Neural progenitor cell (in vitro differentiated cells): ENCODE measurements at regions not wholly inside any gene's neighbourhood (a gene's known extent, or its start where the extent isn't known, plus 50 kb on each side); places are given as distances from the start of the nearest gene placed in this dataset.
"Not testable (repeated sequence)": the region's sequence is repeated elsewhere in the genome, so short reads cannot be mapped to it uniquely, and the experiment has no call there.

Experiments
- EZH2 ChIP-seq: fragments of 200-600 bp; sonication (generic); IDR thresholded peaks from 2 replicates; pipeline ENCODE4 v1.6.1; 2017; ENCODE audit warnings: antibody characterized with exemption, mild to moderate bottlenecking, moderate library complexity
- EZH2phosphoT487 ChIP-seq: fragments of 200-600 bp; sonication (generic); IDR thresholded peaks from 2 replicates; pipeline ENCODE4 v1.6.1; 2017; ENCODE audit warnings: antibody characterized with exemption
- TF ChIP-seq, protein P1 (sequence below): fragments of 200-600 bp; sonication (generic); IDR thresholded peaks from 2 replicates; pipeline ENCODE4 v1.5.1; 2017; ENCODE audit warnings: antibody characterized with exemption, mild to moderate bottlenecking

DNA sequence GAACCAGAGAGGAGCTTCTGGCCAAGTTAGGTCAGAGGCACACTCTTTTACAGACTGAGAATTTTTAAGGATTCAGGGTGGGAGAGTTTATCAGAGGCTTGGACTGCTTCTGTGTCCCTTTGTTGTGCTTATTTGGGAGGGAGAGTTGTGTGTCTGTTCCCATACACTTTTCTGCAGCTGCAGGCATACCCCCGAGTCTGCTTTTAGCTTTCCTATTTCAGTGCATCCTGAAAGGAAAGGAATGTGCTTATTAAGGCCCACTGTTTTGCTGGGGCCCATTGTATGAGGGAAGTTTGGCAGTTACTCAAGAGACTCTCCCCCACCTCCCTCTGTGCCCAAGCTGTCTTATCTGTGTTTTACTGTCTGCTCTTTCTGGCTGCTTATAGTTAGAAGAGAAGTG, 257.4 kb upstream of the AADAT start:
- TF ChIP-seq EZH2phosphoT487, EZH2: not testable (repeated sequence)
- TF ChIP-seq, protein P1, sequence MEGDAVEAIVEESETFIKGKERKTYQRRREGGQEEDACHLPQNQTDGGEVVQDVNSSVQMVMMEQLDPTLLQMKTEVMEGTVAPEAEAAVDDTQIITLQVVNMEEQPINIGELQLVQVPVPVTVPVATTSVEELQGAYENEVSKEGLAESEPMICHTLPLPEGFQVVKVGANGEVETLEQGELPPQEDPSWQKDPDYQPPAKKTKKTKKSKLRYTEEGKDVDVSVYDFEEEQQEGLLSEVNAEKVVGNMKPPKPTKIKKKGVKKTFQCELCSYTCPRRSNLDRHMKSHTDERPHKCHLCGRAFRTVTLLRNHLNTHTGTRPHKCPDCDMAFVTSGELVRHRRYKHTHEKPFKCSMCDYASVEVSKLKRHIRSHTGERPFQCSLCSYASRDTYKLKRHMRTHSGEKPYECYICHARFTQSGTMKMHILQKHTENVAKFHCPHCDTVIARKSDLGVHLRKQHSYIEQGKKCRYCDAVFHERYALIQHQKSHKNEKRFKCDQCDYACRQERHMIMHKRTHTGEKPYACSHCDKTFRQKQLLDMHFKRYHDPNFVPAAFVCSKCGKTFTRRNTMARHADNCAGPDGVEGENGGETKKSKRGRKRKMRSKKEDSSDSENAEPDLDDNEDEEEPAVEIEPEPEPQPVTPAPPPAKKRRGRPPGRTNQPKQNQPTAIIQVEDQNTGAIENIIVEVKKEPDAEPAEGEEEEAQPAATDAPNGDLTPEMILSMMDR, result not testable (repeated sequence)
